Ishikawa (cell line): ENCODE measurements at regions not wholly inside any gene's neighbourhood (a gene's known extent, or its start where the extent isn't known, plus 50 kb on each side); places are given as distances from the start of the nearest gene placed in this dataset.

Experiments used
- EP300 ChIP-seq: IDR thresholded peaks from 2 replicates; pipeline ENCODE4 v1.6.1; 2012; ENCODE audit warnings: borderline replicate concordance
- TAF1 ChIP-seq: IDR thresholded peaks from 2 replicates; pipeline ENCODE4 v1.6.1; 2012; ENCODE audit warnings: low read depth, mild to moderate bottlenecking
- TF ChIP-seq, protein P1 (sequence below): IDR thresholded peaks from 2 replicates; pipeline ENCODE4 v1.6.1; 2012

DNA sequence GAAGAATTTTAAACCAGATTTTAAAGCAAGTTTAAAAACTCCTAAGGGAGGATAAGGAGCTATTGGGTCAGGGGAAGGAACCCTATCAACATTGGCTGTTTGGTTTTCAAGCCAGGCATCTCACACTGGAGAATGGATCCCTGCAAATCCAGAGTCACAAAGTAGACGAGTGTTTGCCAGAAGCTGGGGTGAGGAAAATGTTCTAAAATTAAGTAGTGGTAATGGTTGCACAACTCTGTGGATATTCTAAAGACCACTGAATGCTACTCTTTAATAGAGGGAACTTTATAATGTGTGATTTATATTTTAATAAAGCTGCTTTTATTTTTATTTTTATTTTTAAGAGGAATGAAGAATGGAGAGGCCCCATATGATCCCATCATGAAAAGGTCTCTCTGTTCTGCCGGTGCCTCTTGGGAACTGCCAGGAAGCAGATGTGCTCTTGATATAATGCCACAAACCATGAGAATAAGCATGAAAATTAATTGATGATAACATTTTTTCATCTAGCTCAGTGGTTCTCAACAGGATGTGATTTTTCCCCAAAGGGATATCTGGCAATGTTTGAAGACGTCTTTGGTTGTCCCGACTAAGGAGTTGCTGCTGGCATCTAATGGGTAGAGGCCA, 379.0 kb upstream of the CNR1 start:
- TF ChIP-seq TAF1, result no peak
- TF ChIP-seq EP300, result no peak
- TF ChIP-seq, protein P1, sequence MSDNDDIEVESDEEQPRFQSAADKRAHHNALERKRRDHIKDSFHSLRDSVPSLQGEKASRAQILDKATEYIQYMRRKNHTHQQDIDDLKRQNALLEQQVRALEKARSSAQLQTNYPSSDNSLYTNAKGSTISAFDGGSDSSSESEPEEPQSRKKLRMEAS, result no peak
